SK-N-SH (cell line): ENCODE measurements at regions not wholly inside any gene's neighbourhood (a gene's known extent, or its start where the extent isn't known, plus 50 kb on each side); places are given as distances from the start of the nearest gene placed in this dataset.

Source experiments
- CTCF ChIA-PET: fragments of 300-600, 350-600 bp; formaldehyde crosslinking; extraction: SDS; loops from one replicate; lab custom pipeline; 2021; lab: Yijun Ruan, JAX
- POLR2A ChIA-PET: fragments of 350-600 bp; sonication (Branson Sonifier 250); formaldehyde crosslinking; extraction: SDS; loops from one replicate; lab custom pipeline; 2020; ENCODE audit warnings: antibody characterized with exemption, inconsistent platforms; lab: Yijun Ruan, JAX
- DNase-seq: peaks from one replicate; pipeline ENCODE4 v3.0.0; 2012
- H2AFZ ChIP-seq: fragments of 200-600 bp; sonication (generic); 2 replicates; pipeline ENCODE4 v1.8.1; 2016; ENCODE audit warnings: antibody characterized with exemption, mild to moderate bottlenecking, low read depth
- H3F3A ChIP-seq: fragments of 200-600 bp; sonication (generic); replicated peaks from 2 replicates; pipeline ENCODE3; 2016; ENCODE audit warnings: antibody characterized with exemption, mild to moderate bottlenecking; ENCODE audit not compliant: insufficient read depth
- H3K27ac ChIP-seq, 2 experiments: fragments of 200-500 bp in 1 of 2; fragments of 200-600 bp in 1 of 2; sonication (Bioruptor generic) in 1 of 2; sonication (generic), shearing (Covaris generic) in 1 of 2; 2 replicates each; pipeline versions ENCODE4 v1.5.1 to v1.6.1; 2014 to 2016; ENCODE audit warnings: low read depth in 2 of 2, inconsistent platforms in 1 of 2, low read length in 1 of 2, mild to moderate bottlenecking in 1 of 2, mixed read lengths in 1 of 2
- H3K27me3 ChIP-seq: fragments of 200-600 bp; sonication (generic), shearing (Covaris generic); 2 replicates; pipeline ENCODE4 v1.6.1; 2016; ENCODE audit warnings: mixed run types; ENCODE audit not compliant: insufficient read depth
- H3K36me3 ChIP-seq, 2 experiments: fragments of 200-500 bp in 1 of 2; fragments of 200-600 bp in 1 of 2; sonication (Bioruptor generic) in 1 of 2; sonication (generic) in 1 of 2; replicated peaks in 1 of 2; 2 replicates each; pipeline versions ENCODE3 to v1.5.1; 2014 to 2016; ENCODE audit warnings: low read length in 1 of 2, mild to moderate bottlenecking in 1 of 2; ENCODE audit not compliant: insufficient read depth in 2 of 2, control insufficient read depth in 1 of 2
- H3K4me1 ChIP-seq, 2 experiments: fragments of 200-500 bp in 1 of 2; fragments of 200-600 bp in 1 of 2; sonication (Bioruptor generic) in 1 of 2; sonication (generic), shearing (Covaris generic) in 1 of 2; 2 replicates each; pipeline versions ENCODE4 v1.5.1 to v1.6.1; 2014 to 2016; ENCODE audit warnings: low read depth in 1 of 2, low read length in 1 of 2, mixed run types in 1 of 2; ENCODE audit not compliant: insufficient read depth in 2 of 2, control insufficient read depth in 1 of 2
- H3K4me2 ChIP-seq: fragments of 200-600 bp; sonication (generic), shearing (Covaris generic); 2 replicates; pipeline ENCODE4 v1.6.1; 2017; ENCODE audit warnings: mixed run types
- H3K4me3 ChIP-seq, 2 experiments: fragments of 200-500 bp in 1 of 2; fragments of 200-600 bp in 1 of 2; sonication (Bioruptor generic) in 1 of 2; sonication (generic), shearing (Covaris generic) in 1 of 2; 2 replicates each; pipeline versions ENCODE4 v1.5.1 to v1.8.1; 2014 to 2016; ENCODE audit warnings: low read depth in 2 of 2, inconsistent platforms in 1 of 2, low read length in 1 of 2, mild to moderate bottlenecking in 1 of 2, mixed read lengths in 1 of 2, moderate library complexity in 1 of 2
- H3K79me2 ChIP-seq: fragments of 200-600 bp; sonication (generic); 2 replicates; pipeline ENCODE4 v1.8.1; 2017; ENCODE audit warnings: mild to moderate bottlenecking; ENCODE audit not compliant: insufficient read depth
- H3K9ac ChIP-seq: fragments of 200-600 bp; sonication (generic); 2 replicates; pipeline ENCODE4 v1.6.1; 2017; ENCODE audit warnings: mixed run types
- H3K9me2 ChIP-seq: fragments of 200-600 bp; sonication (generic); 2 replicates; pipeline ENCODE4 v1.6.1; 2017; ENCODE audit warnings: mixed run types
- H3K9me3 ChIP-seq: fragments of 200-600 bp; sonication (generic); 2 replicates; pipeline ENCODE4 v1.6.1; 2017; ENCODE audit warnings: mixed run types, mild to moderate bottlenecking, moderate library complexity
- H4K20me1 ChIP-seq: fragments of 200-600 bp; sonication (generic); 2 replicates; pipeline ENCODE4 v1.6.1; 2017; ENCODE audit warnings: mild to moderate bottlenecking, mixed run types; ENCODE audit not compliant: insufficient read depth
- CTCF ChIP-seq: fragments of 200-600 bp; sonication (generic); IDR thresholded peaks from 2 replicates; pipeline ENCODE4 v1.6.1; 2017; ENCODE audit warnings: antibody characterized with exemption, mild to moderate bottlenecking, moderate library complexity
- EP300 ChIP-seq, 2 experiments: IDR thresholded peaks; 2 replicates each; pipeline versions ENCODE4 v1.4.0 to v1.6.1; 2012; ENCODE audit warnings: borderline replicate concordance in 1 of 2, low read depth in 1 of 2, low read length in 1 of 2
- FOSL2 ChIP-seq: IDR thresholded peaks from 2 replicates; pipeline ENCODE4 v1.4.0; 2012; ENCODE audit warnings: low read depth, mild to moderate bottlenecking, moderate library complexity, borderline replicate concordance
- MAX ChIP-seq: IDR thresholded peaks from 2 replicates; pipeline ENCODE4 v1.4.0; 2012; ENCODE audit warnings: low read depth
- MEF2A ChIP-seq: IDR thresholded peaks from 2 replicates; pipeline ENCODE4 v1.4.0; 2012; ENCODE audit warnings: low read depth, borderline replicate concordance
- NFIC ChIP-seq: IDR thresholded peaks from 2 replicates; pipeline ENCODE4 v1.4.0; 2012; ENCODE audit warnings: borderline replicate concordance
- PBX3 ChIP-seq: IDR thresholded peaks from 2 replicates; pipeline ENCODE4; 2012
- RAD21 ChIP-seq: IDR thresholded peaks from 2 replicates; pipeline ENCODE4 v1.6.1; 2012; ENCODE audit warnings: mild to moderate bottlenecking, low read length
- RXRA ChIP-seq: IDR thresholded peaks from 2 replicates; pipeline ENCODE4 v1.4.0; 2012; ENCODE audit warnings: low read depth, mild to moderate bottlenecking, borderline replicate concordance
- SMC3 ChIP-seq: IDR thresholded peaks from 2 replicates; pipeline ENCODE4 v1.6.1; 2012; ENCODE audit warnings: low read depth, low read length, improper control_type of control experiment
- TAF1 ChIP-seq: IDR thresholded peaks from 2 replicates; pipeline ENCODE4 v1.6.1; 2012; ENCODE audit warnings: low read depth, mild to moderate bottlenecking, low read length, moderate library complexity, borderline replicate concordance
- TCF12 ChIP-seq: IDR thresholded peaks from 2 replicates; pipeline ENCODE4 v1.4.0; 2012
- TEAD4 ChIP-seq: IDR thresholded peaks from 2 replicates; pipeline ENCODE4 v1.4.0; 2012; ENCODE audit warnings: mild to moderate bottlenecking, borderline replicate concordance; ENCODE audit not compliant: insufficient read depth
- USF2 ChIP-seq: fragments of 150-350 bp; IDR thresholded peaks from 2 replicates; pipeline ENCODE4 v1.6.1; 2017; ENCODE audit warnings: antibody characterized with exemption, low read length, low read depth, borderline replicate concordance
- WGBS: methylation state at CpG from one replicate; pipeline ENCODE4 v1.1.6; 2017; ENCODE audit warnings: low lambda C conversion rate; 5-methylcytosine and 5-hydroxymethylcytosine counted together
- TF ChIP-seq, protein P1 (sequence below): IDR thresholded peaks from 2 replicates; pipeline ENCODE4 v1.4.0; 2012; ENCODE audit warnings: low read depth, borderline replicate concordance
- TF ChIP-seq, protein P2 (sequence below): IDR thresholded peaks from 2 replicates; pipeline ENCODE4 v1.4.0; 2012; ENCODE audit warnings: low read depth, borderline replicate concordance
- TF ChIP-seq, protein P3 (sequence below): fragments of 150-350 bp; IDR thresholded peaks from 2 replicates; pipeline ENCODE4 v1.6.1; 2016; ENCODE audit warnings: mild to moderate bottlenecking, low read depth, low read length

DNA sequence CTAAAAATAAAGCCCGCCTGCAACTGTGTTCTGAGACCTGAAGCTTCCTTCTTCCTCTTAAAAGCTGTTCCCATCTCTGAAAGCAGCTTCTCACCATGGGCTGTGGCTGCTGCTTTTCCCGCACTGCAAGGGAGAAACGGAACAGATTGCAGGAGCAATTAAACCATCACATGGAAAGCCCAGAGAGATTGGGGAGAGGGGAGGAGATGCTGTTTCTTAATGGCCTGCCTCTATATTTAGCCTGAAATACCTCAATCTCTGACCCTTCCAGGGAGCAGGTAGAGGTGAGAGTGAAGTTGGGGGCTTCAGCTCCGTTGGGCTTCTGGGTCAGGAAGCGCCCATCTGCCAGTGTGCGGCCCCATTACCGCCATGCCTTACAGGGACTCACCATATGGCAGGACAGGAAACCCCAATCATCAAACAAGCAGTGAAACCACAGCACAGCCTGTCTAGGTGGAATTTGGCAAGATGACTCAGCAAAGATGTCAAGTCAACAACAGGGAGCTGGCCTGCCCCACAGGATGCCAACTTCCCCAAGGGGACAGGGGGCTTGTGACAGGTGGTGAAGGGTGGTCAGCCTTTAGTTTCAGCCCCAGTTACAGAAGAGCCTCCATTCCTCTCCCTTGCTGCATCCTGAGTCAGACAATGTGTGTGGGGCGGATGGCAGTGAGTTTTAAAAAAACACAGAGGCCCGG, 286.6 kb upstream of the CCL2 start:
- no peak for DNase-seq
- CTCF ChIA-PET, result interaction anchor here (1.5 kb wide), 1 partner anchor 10 kb away, joined by 3 read pairs; no protein-coding TSS in a partner anchor
- POLR2A ChIA-PET, result no interaction called here

GRCh38 chr17:33970279-33970678, 284.8 kb upstream of the CCL2 start:
- Histone ChIP-seq H4K20me1 (no peaks in the 10 kb centered on the region), H3K4me3 (no peak overlapping the region), H3K27me3 (no peaks in the 10 kb centered on the region), H3K9me3 (no peaks in the 10 kb centered on the region), H3K36me3 (no peaks in the 10 kb centered on the region), H3K79me2 (no peaks in the 10 kb centered on the region), H3K27ac (no peak overlapping the region), H3K9ac (no peak overlapping the region), H3K9me2 (no peaks in the 10 kb centered on the region), H3K4me1 (peaks cover 0 to 4% of the 10 kb centered on the region in 2 experiments; a peak in 1 of 4 replicates), H2AFZ (no peak overlapping the region), H3F3A (no peaks in the 10 kb centered on the region), H3K4me2 (no peak overlapping the region)
- no peak for DNase-seq
- WGBS, result 33% methylated on average over 2 of the region's 5 CpGs
- POLR2A ChIA-PET, result no interaction called here
- CTCF ChIA-PET, result interaction anchor here (0.8 kb wide), 1 partner anchor 21 kb away, joined by 3 read pairs; no protein-coding TSS in a partner anchor
- no peak for TF ChIP-seq USF2
- no peak for TF ChIP-seq CTCF
- no peak for TF ChIP-seq NFIC
- no peak for TF ChIP-seq PBX3
- no peak for TF ChIP-seq EP300 (IDR thresholded peaks at IDR 0.05; ENCODE audit: borderline replicate concordance in 1 of 2, low read depth in 1 of 2, low read length in 1 of 2)
- no peak for TF ChIP-seq MEF2A
- TF ChIP-seq, protein P1, sequence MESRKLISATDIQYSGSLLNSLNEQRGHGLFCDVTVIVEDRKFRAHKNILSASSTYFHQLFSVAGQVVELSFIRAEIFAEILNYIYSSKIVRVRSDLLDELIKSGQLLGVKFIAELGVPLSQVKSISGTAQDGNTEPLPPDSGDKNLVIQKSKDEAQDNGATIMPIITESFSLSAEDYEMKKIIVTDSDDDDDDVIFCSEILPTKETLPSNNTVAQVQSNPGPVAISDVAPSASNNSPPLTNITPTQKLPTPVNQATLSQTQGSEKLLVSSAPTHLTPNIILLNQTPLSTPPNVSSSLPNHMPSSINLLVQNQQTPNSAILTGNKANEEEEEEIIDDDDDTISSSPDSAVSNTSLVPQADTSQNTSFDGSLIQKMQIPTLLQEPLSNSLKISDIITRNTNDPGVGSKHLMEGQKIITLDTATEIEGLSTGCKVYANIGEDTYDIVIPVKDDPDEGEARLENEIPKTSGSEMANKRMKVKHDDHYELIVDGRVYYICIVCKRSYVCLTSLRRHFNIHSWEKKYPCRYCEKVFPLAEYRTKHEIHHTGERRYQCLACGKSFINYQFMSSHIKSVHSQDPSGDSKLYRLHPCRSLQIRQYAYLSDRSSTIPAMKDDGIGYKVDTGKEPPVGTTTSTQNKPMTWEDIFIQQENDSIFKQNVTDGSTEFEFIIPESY, result no peak
- no peak for TF ChIP-seq RXRA
- TF ChIP-seq, protein P2, sequence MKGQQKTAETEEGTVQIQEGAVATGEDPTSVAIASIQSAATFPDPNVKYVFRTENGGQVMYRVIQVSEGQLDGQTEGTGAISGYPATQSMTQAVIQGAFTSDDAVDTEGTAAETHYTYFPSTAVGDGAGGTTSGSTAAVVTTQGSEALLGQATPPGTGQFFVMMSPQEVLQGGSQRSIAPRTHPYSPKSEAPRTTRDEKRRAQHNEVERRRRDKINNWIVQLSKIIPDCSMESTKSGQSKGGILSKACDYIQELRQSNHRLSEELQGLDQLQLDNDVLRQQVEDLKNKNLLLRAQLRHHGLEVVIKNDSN, result no peak
- TF ChIP-seq, protein P3, sequence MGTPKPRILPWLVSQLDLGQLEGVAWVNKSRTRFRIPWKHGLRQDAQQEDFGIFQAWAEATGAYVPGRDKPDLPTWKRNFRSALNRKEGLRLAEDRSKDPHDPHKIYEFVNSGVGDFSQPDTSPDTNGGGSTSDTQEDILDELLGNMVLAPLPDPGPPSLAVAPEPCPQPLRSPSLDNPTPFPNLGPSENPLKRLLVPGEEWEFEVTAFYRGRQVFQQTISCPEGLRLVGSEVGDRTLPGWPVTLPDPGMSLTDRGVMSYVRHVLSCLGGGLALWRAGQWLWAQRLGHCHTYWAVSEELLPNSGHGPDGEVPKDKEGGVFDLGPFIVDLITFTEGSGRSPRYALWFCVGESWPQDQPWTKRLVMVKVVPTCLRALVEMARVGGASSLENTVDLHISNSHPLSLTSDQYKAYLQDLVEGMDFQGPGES, result no peak
- no peak for TF ChIP-seq RAD21
- no peak for TF ChIP-seq TAF1
- no peak for TF ChIP-seq SMC3
- TF ChIP-seq TCF12, result no peak
- no peak for TF ChIP-seq FOSL2
- no peak for TF ChIP-seq MAX

More for the DNA sequence above, 286.6 kb upstream of the CCL2 start:
- H2AFZ ChIP-seq, result no peak overlapping the region
- TF ChIP-seq EP300 (IDR thresholded peaks at IDR 0.05; ENCODE audit: borderline replicate concordance in 1 of 2, low read depth in 1 of 2, low read length in 1 of 2) (no peak), TAF1 (no peak), TEAD4 (no peak)
- H3K4me1 ChIP-seq, result peaks cover 0 to 4% of the 10 kb centered on the region in 2 experiments; a peak in 1 of 4 replicates
- H3K9ac ChIP-seq, result no peak overlapping the region
- no peaks in the 10 kb centered on the region for H3K9me3 ChIP-seq
- H3K36me3 ChIP-seq, result no peaks in the 10 kb centered on the region
- no peaks in the 10 kb centered on the region for H3K9me2 ChIP-seq
- H3K4me2 ChIP-seq, result no peak overlapping the region
- no peak overlapping the region for H3K27ac ChIP-seq
- H3K27me3 ChIP-seq, result no peaks in the 10 kb centered on the region
- WGBS, result 41% methylated on average over 5 of the region's 9 CpGs
- no peaks in the 10 kb centered on the region for H3F3A ChIP-seq
- H3K4me3 ChIP-seq, result no peak overlapping the region
- no peaks in the 10 kb centered on the region for H4K20me1 ChIP-seq
- H3K79me2 ChIP-seq, result no peaks in the 10 kb centered on the region
